Neural progenitor cell (in vitro differentiated cells): ENCODE measurements at regions not wholly inside any gene's neighbourhood (a gene's known extent, or its start where the extent isn't known, plus 50 kb on each side); places are given as distances from the start of the nearest gene placed in this dataset.

ENCODE experiments used
- DNase-seq: peaks from one replicate; pipeline ENCODE4 v3.0.0-alpha.2; 2016; ENCODE audit warnings: low spot score
- H2AFZ ChIP-seq: fragments of 200-600 bp; sonication (generic); replicated peaks from 2 replicates; pipeline ENCODE4 v1.6.1; 2016; ENCODE audit warnings: antibody characterized with exemption
- H3F3A ChIP-seq: fragments of 200-600 bp; sonication (generic); 2 replicates; pipeline ENCODE4 v1.6.1; 2016; ENCODE audit warnings: antibody characterized with exemption, low read depth
- H3K27ac ChIP-seq: fragments of 200-600 bp; sonication (generic); 2 replicates; pipeline ENCODE4 v1.5.1; 2016; ENCODE audit warnings: mild to moderate bottlenecking
- H3K27me3 ChIP-seq: fragments of 200-600 bp; sonication (generic); 2 replicates; pipeline ENCODE4 v1.6.1; 2016; ENCODE audit warnings: mild to moderate bottlenecking, moderate library complexity
- H3K36me3 ChIP-seq: fragments of 200-600 bp; sonication (generic); 2 replicates; pipeline ENCODE4 v1.5.1; 2016
- H3K4me1 ChIP-seq: fragments of 200-600 bp; sonication (generic); 2 replicates; pipeline ENCODE4 v1.6.1; 2016; ENCODE audit warnings: mixed run types
- H3K4me2 ChIP-seq: fragments of 200-600 bp; sonication (generic); 2 replicates; pipeline ENCODE4 v1.6.1; 2016
- H3K4me3 ChIP-seq: fragments of 200-600 bp; sonication (generic); 2 replicates; pipeline ENCODE4 v1.5.1; 2016
- H3K79me2 ChIP-seq: fragments of 200-600 bp; sonication (generic); 2 replicates; pipeline ENCODE4 v1.6.1; 2016; ENCODE audit warnings: low read depth
- H3K9ac ChIP-seq: fragments of 200-600 bp; sonication (generic); 2 replicates; pipeline ENCODE4 v1.6.1; 2016
- H3K9me3 ChIP-seq: fragments of 200-600 bp; sonication (generic); 2 replicates; pipeline ENCODE4 v1.5.1; 2016; ENCODE audit warnings: low read depth
- H4K20me1 ChIP-seq: fragments of 200-600 bp; sonication (generic); 2 replicates; pipeline ENCODE4 v1.6.1; 2016; ENCODE audit warnings: low read depth
- H3K27ac Mint-ChIP-seq: 3 replicates; pipeline ENCODE4 v1.8.0; 2021; ENCODE audit warnings: mixed read lengths
- H3K27me3 Mint-ChIP-seq: 2 replicates; pipeline ENCODE4 v1.8.0; 2022; ENCODE audit warnings: low read depth, mild to moderate bottlenecking, inconsistent platforms, moderate library complexity, mixed read lengths; ENCODE audit not compliant: insufficient read depth
- H3K36me3 Mint-ChIP-seq: 3 replicates; pipeline ENCODE4 v1.8.0; 2021; ENCODE audit warnings: mixed read lengths
- H3K4me1 Mint-ChIP-seq: 3 replicates; pipeline ENCODE4 v1.8.0; 2021; ENCODE audit warnings: mixed read lengths
- H3K4me3 Mint-ChIP-seq: 3 replicates; pipeline ENCODE4 v1.8.0; 2021; ENCODE audit warnings: mild to moderate bottlenecking, moderate library complexity, mixed read lengths
- H3K9me3 Mint-ChIP-seq: 3 replicates; pipeline ENCODE4 v1.8.0; 2020; ENCODE audit warnings: mixed read lengths
- CTCF ChIP-seq: fragments of 200-600 bp; sonication (generic); IDR thresholded peaks from 2 replicates; pipeline ENCODE4 v1.5.1; 2017; ENCODE audit warnings: antibody characterized with exemption, mild to moderate bottlenecking
- EZH2 ChIP-seq: fragments of 200-600 bp; sonication (generic); IDR thresholded peaks from 2 replicates; pipeline ENCODE4 v1.6.1; 2017; ENCODE audit warnings: antibody characterized with exemption, mild to moderate bottlenecking, moderate library complexity
- EZH2phosphoT487 ChIP-seq: fragments of 200-600 bp; sonication (generic); IDR thresholded peaks from 2 replicates; pipeline ENCODE4 v1.6.1; 2017; ENCODE audit warnings: antibody characterized with exemption

- Mint-ChIP-seq H3K36me3 (no peaks in the 10 kb centered on the region), H3K4me3 (no peak overlapping the region)
Observed at GRCh38 chr3:177622520-177622919, 425.2 kb upstream of the TBL1XR1 start.

GRCh38 chr3:177622982-177623617 lies 425.8 kb upstream of the TBL1XR1 start:
- no peak overlapping the region for H3K4me3 Mint-ChIP-seq
- Histone ChIP-seq H3K9ac (no peak overlapping the region), H3K27ac (no peak overlapping the region), H3K36me3 (no peaks in the 10 kb centered on the region), H3K4me1 (no peaks in the 10 kb centered on the region), H4K20me1 (no peaks in the 10 kb centered on the region), H3F3A (no peaks in the 10 kb centered on the region), H2AFZ (no peak overlapping the region), H3K4me2 (no peak overlapping the region), H3K79me2 (no peaks in the 10 kb centered on the region), H3K4me3 (no peak overlapping the region), H3K9me3 (no peaks in the 10 kb centered on the region), H3K27me3 (no peaks in the 10 kb centered on the region)
- no peak overlapping the region for H3K27ac Mint-ChIP-seq
- H3K36me3 Mint-ChIP-seq, result no peaks in the 10 kb centered on the region
- H3K27me3 Mint-ChIP-seq, result peaks cover 2% of the 10 kb centered on the region
- H3K4me1 Mint-ChIP-seq, result peaks cover 4% of the 10 kb centered on the region
- peaks cover 9% of the 10 kb centered on the region for H3K9me3 Mint-ChIP-seq
- DNase-seq, result no peak
- TF ChIP-seq CTCF (no peak), EZH2 (no peak), EZH2phosphoT487 (no peak)

More at GRCh38 chr3:177622520-177622919, 425.2 kb upstream of the TBL1XR1 start:
- no peaks in the 10 kb centered on the region for H4K20me1 ChIP-seq
- no peaks in the 10 kb centered on the region for H3K36me3 ChIP-seq
- Mint-ChIP-seq H3K27ac (no peak overlapping the region), H3K4me1 (peaks cover 4% of the 10 kb centered on the region), H3K27me3 (peaks cover 2% of the 10 kb centered on the region), H3K9me3 (peaks cover 9% of the 10 kb centered on the region)
- H3K9ac ChIP-seq, result no peak overlapping the region
- H3F3A ChIP-seq, result no peaks in the 10 kb centered on the region
- TF ChIP-seq EZH2 (no peak), EZH2phosphoT487 (no peak), CTCF (no peak)
- no peak overlapping the region for H3K4me3 ChIP-seq
- H2AFZ ChIP-seq, result no peak overlapping the region
- H3K4me1 ChIP-seq, result no peaks in the 10 kb centered on the region
- no peak overlapping the region for H3K4me2 ChIP-seq
- H3K27ac ChIP-seq, result no peak overlapping the region
- H3K9me3 ChIP-seq, result no peaks in the 10 kb centered on the region
- DNase-seq, result no peak
- no peaks in the 10 kb centered on the region for H3K27me3 ChIP-seq
- H3K79me2 ChIP-seq, result no peaks in the 10 kb centered on the region

- H3K36me3 ChIP-seq, result no peaks in the 10 kb centered on the region
- no peak overlapping the region for H3K4me3 ChIP-seq
- TF ChIP-seq CTCF (no peak), EZH2phosphoT487 (no peak), EZH2 (no peak)
- Mint-ChIP-seq H3K4me1 (no peaks in the 10 kb centered on the region), H3K4me3 (no peak overlapping the region), H3K36me3 (no peaks in the 10 kb centered on the region), H3K27me3 (peaks cover 2% of the 10 kb centered on the region), H3K27ac (no peak overlapping the region), H3K9me3 (peaks cover 9% of the 10 kb centered on the region)
- H3K27me3 ChIP-seq, result no peaks in the 10 kb centered on the region
- H3K9me3 ChIP-seq, result no peaks in the 10 kb centered on the region
- no peaks in the 10 kb centered on the region for H3K4me1 ChIP-seq
- H3K9ac ChIP-seq, result no peak overlapping the region
- H3K79me2 ChIP-seq, result no peaks in the 10 kb centered on the region
- no peaks in the 10 kb centered on the region for H3F3A ChIP-seq
- no peak overlapping the region for H2AFZ ChIP-seq
- DNase-seq, result no peak
- no peaks in the 10 kb centered on the region for H4K20me1 ChIP-seq
- no peak overlapping the region for H3K27ac ChIP-seq
- H3K4me2 ChIP-seq, result no peak overlapping the region
Observed at GRCh38 chr3:177624528-177625495, 427.5 kb upstream of the TBL1XR1 start.
